ENCODE measurements at regions not wholly inside any gene's neighbourhood (a gene's known extent, or its start where the extent isn't known, plus 50 kb on each side); places are given as distances from the start of the nearest gene placed in this dataset.

DNA sequence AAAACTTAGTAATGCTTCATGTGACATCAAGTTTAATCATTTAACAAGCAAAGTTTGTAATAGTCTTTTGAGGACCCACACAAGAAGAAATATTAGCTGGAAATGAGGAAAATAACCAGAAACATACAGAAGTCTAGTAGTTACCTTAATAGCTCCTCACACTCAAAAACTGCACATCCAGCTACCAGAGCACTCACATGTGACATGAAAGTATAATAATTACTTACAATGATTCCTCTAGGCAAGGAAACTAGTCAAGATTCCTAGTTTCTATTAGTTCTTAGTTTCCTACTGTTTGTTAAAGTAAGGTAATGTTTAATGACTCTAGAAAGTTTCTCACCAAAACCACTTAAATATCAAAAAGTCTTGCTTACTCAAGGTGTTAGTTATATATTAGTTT, 335.8 kb downstream of the RAD51AP2 start:
- H3K4me2 ChIP-seq (ENCODE audit: low read length) = no peak overlapping the region
- no peaks in the 10 kb centered on the region for H3K9me3 ChIP-seq (ENCODE audit: insufficient read depth, low read length)
- no peak overlapping the region for H3K4me3 ChIP-seq (ENCODE audit: low read length)
- no peak overlapping the region for H2AFZ ChIP-seq (ENCODE audit: low read depth, low read length)
- no peaks in the 10 kb centered on the region for H3K27me3 ChIP-seq (ENCODE audit: low read depth, low read length)
- H3K27ac ChIP-seq (ENCODE audit: low read length) = no peak overlapping the region
- peaks cover 27% of the 10 kb centered on the region for H3K4me1 ChIP-seq (ENCODE audit: low read length)
- no peaks in the 10 kb centered on the region for H3K79me2 ChIP-seq (ENCODE audit: low read length)
- TF ChIP-seq, protein P1, sequence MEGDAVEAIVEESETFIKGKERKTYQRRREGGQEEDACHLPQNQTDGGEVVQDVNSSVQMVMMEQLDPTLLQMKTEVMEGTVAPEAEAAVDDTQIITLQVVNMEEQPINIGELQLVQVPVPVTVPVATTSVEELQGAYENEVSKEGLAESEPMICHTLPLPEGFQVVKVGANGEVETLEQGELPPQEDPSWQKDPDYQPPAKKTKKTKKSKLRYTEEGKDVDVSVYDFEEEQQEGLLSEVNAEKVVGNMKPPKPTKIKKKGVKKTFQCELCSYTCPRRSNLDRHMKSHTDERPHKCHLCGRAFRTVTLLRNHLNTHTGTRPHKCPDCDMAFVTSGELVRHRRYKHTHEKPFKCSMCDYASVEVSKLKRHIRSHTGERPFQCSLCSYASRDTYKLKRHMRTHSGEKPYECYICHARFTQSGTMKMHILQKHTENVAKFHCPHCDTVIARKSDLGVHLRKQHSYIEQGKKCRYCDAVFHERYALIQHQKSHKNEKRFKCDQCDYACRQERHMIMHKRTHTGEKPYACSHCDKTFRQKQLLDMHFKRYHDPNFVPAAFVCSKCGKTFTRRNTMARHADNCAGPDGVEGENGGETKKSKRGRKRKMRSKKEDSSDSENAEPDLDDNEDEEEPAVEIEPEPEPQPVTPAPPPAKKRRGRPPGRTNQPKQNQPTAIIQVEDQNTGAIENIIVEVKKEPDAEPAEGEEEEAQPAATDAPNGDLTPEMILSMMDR (IDR thresholded peaks at IDR 0.05; ENCODE audit: low read depth, low read length) = no peak
- TF ChIP-seq EZH2phosphoT487 (IDR thresholded peaks at IDR 0.05; ENCODE audit: low read depth) = no peak
- H4K20me1 ChIP-seq (ENCODE audit: insufficient read depth, low read length) = no peaks in the 10 kb centered on the region
- H3K9ac ChIP-seq (ENCODE audit: low read length) = no peak overlapping the region
- no peaks in the 10 kb centered on the region for H3K36me3 ChIP-seq (replicated peaks; ENCODE audit: low read depth, low read length)

DNA sequence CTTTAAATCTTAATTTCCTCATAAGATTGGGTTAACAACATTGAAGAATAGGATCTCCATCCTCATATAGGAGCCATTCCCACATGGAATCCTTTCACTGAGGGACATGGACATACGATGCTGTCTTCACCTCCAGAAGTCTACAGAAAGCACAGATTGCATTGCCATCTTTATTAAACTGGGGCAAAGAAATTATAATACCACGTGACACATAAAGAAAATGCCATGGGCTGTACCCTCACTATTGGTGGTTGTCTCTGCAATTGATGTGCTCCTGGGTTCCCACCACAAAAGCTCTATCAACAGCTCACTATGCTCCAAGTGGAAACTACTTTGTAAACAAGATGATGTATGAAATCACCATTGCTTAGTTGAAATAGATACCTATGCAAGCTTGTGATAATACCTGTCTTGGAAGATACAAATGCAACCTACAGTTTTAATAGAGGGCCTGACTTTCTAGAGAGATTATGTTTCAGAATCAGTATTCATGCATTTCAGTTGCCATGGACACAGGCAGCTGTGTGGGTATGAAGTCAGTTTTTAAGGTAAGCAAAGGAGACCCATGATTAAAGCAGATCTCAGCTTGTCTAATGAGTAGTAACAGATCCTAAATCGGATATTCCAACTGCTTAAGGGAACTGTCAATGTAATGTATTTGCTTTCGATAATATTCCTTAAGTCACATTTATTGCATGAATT, 337.0 kb downstream of the RAD51AP2 start:
- no peaks in the 10 kb centered on the region for H3K9me3 ChIP-seq (ENCODE audit: insufficient read depth, low read length)
- no peak overlapping the region for H2AFZ ChIP-seq (ENCODE audit: low read depth, low read length)
- H3K36me3 ChIP-seq (replicated peaks; ENCODE audit: low read depth, low read length) = no peaks in the 10 kb centered on the region
- H3K4me1 ChIP-seq (ENCODE audit: low read length) = peaks cover 27% of the 10 kb centered on the region
- no peaks in the 10 kb centered on the region for H3K79me2 ChIP-seq (ENCODE audit: low read length)
- H3K9ac ChIP-seq (ENCODE audit: low read length) = no peak overlapping the region
- H3K4me3 ChIP-seq (ENCODE audit: low read length) = no peak overlapping the region
- TF ChIP-seq EZH2phosphoT487 (IDR thresholded peaks at IDR 0.05; ENCODE audit: low read depth) = no peak
- TF ChIP-seq, protein P1 (IDR thresholded peaks at IDR 0.05; ENCODE audit: low read depth, low read length) = no peak
- H3K4me2 ChIP-seq (ENCODE audit: low read length) = no peak overlapping the region
- H3K27ac ChIP-seq (ENCODE audit: low read length) = no peak overlapping the region
- no peaks in the 10 kb centered on the region for H3K27me3 ChIP-seq (ENCODE audit: low read depth, low read length)
- no peaks in the 10 kb centered on the region for H4K20me1 ChIP-seq (ENCODE audit: insufficient read depth, low read length)

DNA sequence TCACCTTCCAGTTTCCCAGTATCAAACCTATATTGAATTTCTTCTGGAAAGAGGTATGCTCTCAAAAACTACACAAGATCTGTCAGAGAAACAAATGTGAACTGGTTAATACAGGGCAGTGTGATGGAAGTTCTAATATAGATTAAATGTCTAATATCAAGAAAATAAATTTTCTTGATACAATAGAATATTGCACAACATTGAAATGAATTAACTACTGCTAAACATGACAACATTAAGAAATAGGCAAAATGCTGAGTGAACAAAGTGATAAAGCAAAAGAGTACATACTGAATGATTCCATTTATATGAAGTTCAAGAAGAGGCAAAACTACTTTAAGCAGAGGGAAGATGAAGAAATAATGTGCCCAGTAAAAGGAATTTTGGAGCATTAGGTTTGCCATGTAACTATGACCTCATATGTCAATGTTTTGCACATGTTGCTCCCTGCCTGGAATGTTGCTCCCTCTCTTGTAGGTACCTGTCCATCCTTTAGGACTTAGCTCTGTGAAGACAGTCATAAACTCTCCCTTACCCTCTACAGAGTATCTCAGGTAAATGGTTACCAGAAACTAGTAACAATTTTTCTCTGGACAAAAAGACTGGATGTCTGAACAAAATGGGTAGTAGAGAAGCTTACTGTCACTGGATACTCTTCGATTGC, 339.0 kb downstream of the RAD51AP2 start:
- H2AFZ ChIP-seq (ENCODE audit: low read depth, low read length) = no peak overlapping the region
- H3K9me3 ChIP-seq (ENCODE audit: insufficient read depth, low read length) = no peaks in the 10 kb centered on the region
- H3K79me2 ChIP-seq (ENCODE audit: low read length) = no peaks in the 10 kb centered on the region
- H3K4me1 ChIP-seq (ENCODE audit: low read length) = peaks cover 22% of the 10 kb centered on the region
- no peak overlapping the region for H3K4me3 ChIP-seq (ENCODE audit: low read length)
- no peaks in the 10 kb centered on the region for H3K27me3 ChIP-seq (ENCODE audit: low read depth, low read length)
- H4K20me1 ChIP-seq (ENCODE audit: insufficient read depth, low read length) = no peaks in the 10 kb centered on the region
- no peak overlapping the region for H3K4me2 ChIP-seq (ENCODE audit: low read length)
- no peak overlapping the region for H3K27ac ChIP-seq (ENCODE audit: low read length)
- TF ChIP-seq, protein P1 (IDR thresholded peaks at IDR 0.05; ENCODE audit: low read depth, low read length) = no peak
- TF ChIP-seq EZH2phosphoT487 (IDR thresholded peaks at IDR 0.05; ENCODE audit: low read depth) = no peak
- no peaks in the 10 kb centered on the region for H3K36me3 ChIP-seq (replicated peaks; ENCODE audit: low read depth, low read length)
- H3K9ac ChIP-seq (ENCODE audit: low read length) = no peak overlapping the region

DNA sequence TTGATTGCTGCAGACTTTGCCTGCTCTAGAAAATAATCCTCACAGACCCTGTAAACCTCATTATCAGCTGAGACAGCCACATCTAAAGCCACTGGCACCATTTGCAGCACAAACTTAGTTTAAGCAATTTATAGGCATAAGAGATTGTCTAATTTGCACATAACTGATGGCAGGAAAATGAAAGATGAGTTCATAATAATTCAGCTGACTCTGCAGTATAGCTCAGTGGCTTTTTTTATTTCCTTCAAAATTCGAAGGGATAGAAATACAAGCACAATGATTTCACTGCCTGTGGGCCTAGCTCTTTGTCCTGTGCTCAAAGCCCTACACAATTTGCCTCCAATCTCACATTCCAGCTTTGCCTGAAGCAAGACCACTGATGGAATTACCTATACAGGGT, 341.2 kb downstream of the RAD51AP2 start:
- Histone ChIP-seq H3K4me2 (ENCODE audit: low read length) (no peak overlapping the region), H3K9ac (ENCODE audit: low read length) (no peak overlapping the region), H2AFZ (ENCODE audit: low read depth, low read length) (no peak overlapping the region), H4K20me1 (ENCODE audit: insufficient read depth, low read length) (no peaks in the 10 kb centered on the region), H3K36me3 (replicated peaks; ENCODE audit: low read depth, low read length) (no peaks in the 10 kb centered on the region), H3K4me3 (ENCODE audit: low read length) (no peak overlapping the region), H3K79me2 (ENCODE audit: low read length) (no peaks in the 10 kb centered on the region), H3K27me3 (ENCODE audit: low read depth, low read length) (peaks cover 4% of the 10 kb centered on the region; the same call in 1 of the 2 replicates), H3K4me1 (ENCODE audit: low read length) (peaks cover 13% of the 10 kb centered on the region), H3K9me3 (ENCODE audit: insufficient read depth, low read length) (no peaks in the 10 kb centered on the region), H3K27ac (ENCODE audit: low read length) (no peak overlapping the region)
- TF ChIP-seq, protein P1 (IDR thresholded peaks at IDR 0.05; ENCODE audit: low read depth, low read length) = no peak
- TF ChIP-seq EZH2phosphoT487 (IDR thresholded peaks at IDR 0.05; ENCODE audit: low read depth) = no peak
